Retinal pigment epithelial cell (primary cell): ENCODE measurements at regions not wholly inside any gene's neighbourhood (a gene's known extent, or its start where the extent isn't known, plus 50 kb on each side); places are given as distances from the start of the nearest gene placed in this dataset.
A peak's percentile ranks its signal among the peaks of the same experiment; 100 is the strongest.

Source experiments
- DNase-seq: peaks from one replicate; pipeline ENCODE4 v3.0.0-alpha.2; 2010; ENCODE audit warnings: low read depth
- H3K4me3 ChIP-seq: 2 replicates; pipeline ENCODE4 v1.5.1; 2011; ENCODE audit warnings: mild to moderate bottlenecking, low read length, control low read depth, moderate library complexity
- TF ChIP-seq, protein P1 (sequence below): conservative IDR thresholded peaks from 2 replicates; pipeline ENCODE4 v1.5.1; 2011; ENCODE audit warnings: low read depth, low read length, control low read depth, inconsistent platforms

DNA sequence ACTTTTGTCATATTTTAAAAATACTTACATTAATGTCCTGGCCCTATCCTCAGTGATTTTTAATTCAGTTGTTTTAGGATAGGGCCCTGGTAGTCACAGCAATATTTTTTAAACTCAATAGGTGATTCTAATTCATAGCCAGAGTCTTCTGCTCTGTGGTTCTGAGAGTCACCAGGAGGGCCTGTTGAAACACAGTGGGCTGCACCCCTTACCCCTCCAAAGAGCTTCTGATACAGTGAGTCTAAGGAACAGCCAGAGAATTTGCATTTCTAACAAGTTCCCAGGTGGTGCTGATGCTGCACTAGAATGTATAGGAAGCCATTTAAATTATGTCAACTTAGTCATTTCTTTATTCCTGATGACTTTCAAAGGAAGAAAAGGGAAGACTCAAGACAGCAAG lies 458.3 kb upstream of the ARRDC3 start:
- H3K4me3 ChIP-seq, result no peak overlapping the region
- DNase-seq, result no peak
- TF ChIP-seq, protein P1, sequence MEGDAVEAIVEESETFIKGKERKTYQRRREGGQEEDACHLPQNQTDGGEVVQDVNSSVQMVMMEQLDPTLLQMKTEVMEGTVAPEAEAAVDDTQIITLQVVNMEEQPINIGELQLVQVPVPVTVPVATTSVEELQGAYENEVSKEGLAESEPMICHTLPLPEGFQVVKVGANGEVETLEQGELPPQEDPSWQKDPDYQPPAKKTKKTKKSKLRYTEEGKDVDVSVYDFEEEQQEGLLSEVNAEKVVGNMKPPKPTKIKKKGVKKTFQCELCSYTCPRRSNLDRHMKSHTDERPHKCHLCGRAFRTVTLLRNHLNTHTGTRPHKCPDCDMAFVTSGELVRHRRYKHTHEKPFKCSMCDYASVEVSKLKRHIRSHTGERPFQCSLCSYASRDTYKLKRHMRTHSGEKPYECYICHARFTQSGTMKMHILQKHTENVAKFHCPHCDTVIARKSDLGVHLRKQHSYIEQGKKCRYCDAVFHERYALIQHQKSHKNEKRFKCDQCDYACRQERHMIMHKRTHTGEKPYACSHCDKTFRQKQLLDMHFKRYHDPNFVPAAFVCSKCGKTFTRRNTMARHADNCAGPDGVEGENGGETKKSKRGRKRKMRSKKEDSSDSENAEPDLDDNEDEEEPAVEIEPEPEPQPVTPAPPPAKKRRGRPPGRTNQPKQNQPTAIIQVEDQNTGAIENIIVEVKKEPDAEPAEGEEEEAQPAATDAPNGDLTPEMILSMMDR, result no peak

DNA sequence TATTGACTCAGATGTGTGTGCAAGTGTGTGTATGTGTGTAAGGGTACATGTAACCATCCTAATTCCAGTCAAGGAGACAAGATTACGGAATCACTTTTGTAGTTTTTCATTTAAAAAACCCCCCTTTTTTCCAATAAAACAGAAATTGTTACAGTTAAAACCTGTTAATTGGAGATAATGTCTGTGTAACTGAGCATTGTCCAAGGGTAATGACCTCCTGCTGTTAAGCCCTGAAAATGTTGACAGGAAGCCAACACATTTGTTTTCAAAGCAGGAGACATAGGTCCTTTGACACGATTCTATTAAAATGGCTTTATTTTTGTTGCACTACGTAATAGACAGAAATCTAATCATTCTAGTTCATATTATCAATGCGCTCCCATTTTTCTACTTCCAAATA lies 457.3 kb upstream of the ARRDC3 start:
- peak; percentile 51 for DNase-seq
- TF ChIP-seq, protein P1, result no peak
- H3K4me3 ChIP-seq, result no peak overlapping the region

DNA sequence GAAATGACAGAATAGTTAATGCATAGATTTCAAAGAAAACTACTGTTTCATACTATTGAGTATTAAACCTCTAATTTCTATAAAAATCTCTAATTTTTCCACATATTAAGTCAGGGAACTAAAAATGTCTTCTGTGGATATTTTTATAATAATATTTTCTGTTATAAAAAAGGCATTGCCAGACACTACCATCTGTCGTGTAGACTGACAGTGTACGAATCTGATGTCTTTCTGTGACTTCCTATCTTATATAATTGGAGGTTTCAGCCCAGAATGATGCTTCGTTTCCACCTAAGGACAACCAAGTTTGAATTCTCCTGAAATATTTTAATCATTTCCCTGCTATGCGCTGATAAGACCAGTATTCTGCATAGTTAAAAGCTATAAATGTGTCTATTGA lies 456.6 kb upstream of the ARRDC3 start:
- H3K4me3 ChIP-seq, result no peak overlapping the region
- TF ChIP-seq, protein P1, result no peak
- no peak for DNase-seq

DNA sequence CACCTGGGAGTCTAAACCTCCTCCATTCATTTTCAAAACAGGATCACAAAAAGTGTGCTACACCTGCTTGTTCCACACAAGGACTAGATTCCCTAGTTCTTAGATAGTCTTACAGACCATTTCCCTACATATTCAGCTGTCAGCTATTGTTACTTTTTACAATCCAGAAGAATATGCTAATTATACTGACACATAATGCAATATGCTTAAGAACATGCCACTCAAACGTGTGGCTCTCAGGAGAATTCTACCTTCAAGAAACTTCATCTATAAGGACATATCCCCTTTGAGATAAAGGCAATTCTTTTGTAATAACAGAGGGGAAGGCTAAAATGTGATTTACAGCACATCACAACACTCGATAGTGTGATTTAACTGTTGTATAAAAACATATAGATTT lies 456.1 kb upstream of the ARRDC3 start:
- no peak for DNase-seq
- TF ChIP-seq, protein P1, result no peak
- no peak overlapping the region for H3K4me3 ChIP-seq

DNA sequence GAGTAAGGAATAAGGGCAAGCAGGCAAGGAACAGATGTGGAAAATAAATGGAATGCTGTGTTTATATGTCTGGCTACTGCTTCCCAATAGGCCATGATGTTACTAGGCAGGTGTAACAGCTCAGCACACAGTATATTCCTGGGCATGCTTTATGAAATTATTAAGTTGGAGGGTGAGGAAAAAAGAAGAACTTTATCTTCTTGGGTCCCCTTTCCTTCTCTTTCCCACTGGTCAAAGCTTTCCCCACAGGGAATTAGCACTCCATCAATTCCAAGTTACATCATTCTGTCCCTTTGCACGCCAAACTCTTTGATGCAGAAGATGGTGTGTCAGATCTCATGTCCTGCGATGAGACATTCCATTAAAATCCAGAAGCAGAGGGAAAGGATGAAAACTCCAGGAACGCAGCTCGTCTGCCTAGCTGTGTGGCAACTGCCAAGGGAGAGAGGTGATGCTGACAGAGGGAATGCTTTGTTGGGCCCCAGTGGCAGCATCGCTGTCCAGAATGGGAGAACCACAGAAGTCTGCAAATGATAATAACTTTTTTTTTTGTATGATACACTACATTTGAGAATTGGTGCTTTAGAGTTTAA lies 447.3 kb upstream of the ARRDC3 start:
- TF ChIP-seq, protein P1, result no peak
- no peak for DNase-seq

DNA sequence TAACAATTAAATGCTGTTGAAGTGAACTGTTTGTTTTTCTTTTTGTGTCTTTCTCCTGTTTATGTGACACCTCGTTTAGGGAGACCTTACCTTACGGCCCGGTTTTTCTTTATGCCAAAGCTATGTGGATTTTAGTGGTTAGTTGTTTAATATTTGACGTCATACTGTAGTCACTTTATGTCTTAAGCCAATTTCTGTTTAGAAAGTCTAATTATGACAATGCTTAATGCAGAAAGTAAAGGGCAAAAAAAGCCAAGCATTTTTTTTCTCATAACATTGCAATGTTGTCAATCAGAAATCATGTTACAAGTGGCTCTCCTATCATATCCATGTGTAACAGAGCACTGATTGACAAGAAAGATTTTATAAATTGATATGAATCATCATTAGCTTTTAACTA lies 442.5 kb upstream of the ARRDC3 start:
- H3K4me3 ChIP-seq, result no peak overlapping the region
- no peak for DNase-seq
- TF ChIP-seq, protein P1, result no peak

More for the DNA sequence above, 447.3 kb upstream of the ARRDC3 start:
- no peak overlapping the region for H3K4me3 ChIP-seq

DNA sequence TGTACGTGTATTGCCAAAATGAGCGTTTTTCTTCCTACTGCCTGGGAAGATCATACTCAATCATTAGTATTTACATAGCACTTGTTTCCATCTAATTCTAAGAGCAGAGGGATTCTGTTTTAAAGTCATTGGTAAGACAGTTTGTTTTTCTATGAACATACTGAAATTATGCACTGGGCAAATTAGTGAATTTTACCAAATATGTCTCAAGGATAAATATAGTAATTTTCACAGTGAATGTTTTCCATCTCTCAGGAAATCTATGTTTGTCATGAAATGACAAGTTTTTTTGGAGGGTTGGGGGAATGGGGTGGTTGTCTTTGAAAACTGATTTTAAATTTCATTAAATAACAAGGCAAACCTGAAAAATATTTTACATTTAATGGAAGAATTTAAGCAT lies 441.3 kb upstream of the ARRDC3 start:
- DNase-seq, result no peak
- no peak overlapping the region for H3K4me3 ChIP-seq
- TF ChIP-seq, protein P1, result no peak
